Osteocyte (in vitro differentiated cells): ENCODE measurements at regions not wholly inside any gene's neighbourhood (a gene's known extent, or its start where the extent isn't known, plus 50 kb on each side); places are given as distances from the start of the nearest gene placed in this dataset.
"Not testable (repeated sequence)": the region's sequence is repeated elsewhere in the genome, so short reads cannot be mapped to it uniquely, and the experiment has no call there.

Experiments
- DNase-seq: peaks from one replicate; pipeline ENCODE4 v3.0.0; 2021; ENCODE audit warnings: mixed read lengths; ENCODE audit not compliant: unreplicated experiment; ENCODE audit errors: extremely low spot score
- H3K27ac Mint-ChIP-seq: one replicate; pipeline ENCODE4 v1.8.0; 2021; ENCODE audit warnings: mild to moderate bottlenecking, mixed read lengths; ENCODE audit not compliant: unreplicated experiment
- H3K27me3 Mint-ChIP-seq: one replicate; pipeline ENCODE4 v1.8.0; 2021; ENCODE audit warnings: mixed read lengths; ENCODE audit not compliant: unreplicated experiment
- H3K36me3 Mint-ChIP-seq: one replicate; pipeline ENCODE4 v1.8.0; 2021; ENCODE audit warnings: mixed read lengths; ENCODE audit not compliant: unreplicated experiment
- H3K4me1 Mint-ChIP-seq: one replicate; pipeline ENCODE4 v1.8.0; 2021; ENCODE audit warnings: mixed read lengths; ENCODE audit not compliant: unreplicated experiment
- H3K4me3 Mint-ChIP-seq: one replicate; pipeline ENCODE4 v1.8.0; 2021; ENCODE audit warnings: mild to moderate bottlenecking, moderate library complexity, mixed read lengths; ENCODE audit not compliant: unreplicated experiment
- H3K9me3 Mint-ChIP-seq: one replicate; pipeline ENCODE4 v1.8.0; 2021; ENCODE audit warnings: mixed read lengths; ENCODE audit not compliant: unreplicated experiment
- CTCF ChIP-seq: fragments of 200-600 bp; sonication (generic); IDR thresholded peaks from 2 replicates; pipeline ENCODE4 v1.5.0; 2021; ENCODE audit warnings: antibody characterized with exemption, mild to moderate bottlenecking, moderate library complexity

GRCh38 chr17:59493867-59494266 lies 71.5 kb upstream of the DHX40 start:
- no peak for TF ChIP-seq CTCF
- Mint-ChIP-seq H3K4me3 (no peak overlapping the region), H3K9me3 (no peaks in the 10 kb centered on the region), H3K36me3 (no peaks in the 10 kb centered on the region), H3K4me1 (peaks cover 19% of the 10 kb centered on the region), H3K27ac (no peak overlapping the region), H3K27me3 (peaks cover 23% of the 10 kb centered on the region)
- no peak for DNase-seq

- Mint-ChIP-seq H3K27ac (no peak overlapping the region), H3K9me3 (no peaks in the 10 kb centered on the region), H3K27me3 (peaks cover 23% of the 10 kb centered on the region), H3K36me3 (no peaks in the 10 kb centered on the region), H3K4me3 (no peak overlapping the region), H3K4me1 (peaks cover 24% of the 10 kb centered on the region)
- DNase-seq: no peak
- TF ChIP-seq CTCF: no peak
Measured at GRCh38 chr17:59494757-59495368, 70.5 kb upstream of the DHX40 start.

GRCh38 chr17:59496178-59496577 lies 69.2 kb upstream of the DHX40 start:
- TF ChIP-seq CTCF: no peak
- no peaks in the 10 kb centered on the region for H3K9me3 Mint-ChIP-seq
- H3K27me3 Mint-ChIP-seq: peaks cover 23% of the 10 kb centered on the region
- H3K36me3 Mint-ChIP-seq: no peaks in the 10 kb centered on the region
- H3K27ac Mint-ChIP-seq: no peak overlapping the region
- peak; percentile 49 for DNase-seq
- peaks cover 22% of the 10 kb centered on the region for H3K4me1 Mint-ChIP-seq
- H3K4me3 Mint-ChIP-seq: no peak overlapping the region

GRCh38 chr17:59498530-59499307 lies 66.7 kb upstream of the DHX40 start:
- Mint-ChIP-seq H3K4me1 (peaks cover 20% of the 10 kb centered on the region), H3K27me3 (peaks cover 26% of the 10 kb centered on the region), H3K36me3 (no peaks in the 10 kb centered on the region), H3K9me3 (no peaks in the 10 kb centered on the region), H3K27ac (peak overlapping the region; percentile 21), H3K4me3 (no peak overlapping the region)
- DNase-seq: no peak
- TF ChIP-seq CTCF: no peak

GRCh38 chr17:59500086-59500655 lies 65.2 kb upstream of the DHX40 start:
- peaks cover 15% of the 10 kb centered on the region for H3K27me3 Mint-ChIP-seq
- peak; percentile 32 for DNase-seq
- H3K4me3 Mint-ChIP-seq, H3K27ac Mint-ChIP-seq, H3K9me3 Mint-ChIP-seq, H3K36me3 Mint-ChIP-seq: not testable (repeated sequence)
- H3K4me1 Mint-ChIP-seq: peaks cover 20% of the 10 kb centered on the region
